Erythroblast (primary cell): ENCODE measurements at regions not wholly inside any gene's neighbourhood (a gene's known extent, or its start where the extent isn't known, plus 50 kb on each side); places are given as distances from the start of the nearest gene placed in this dataset.

Experiments
- DNase-seq, 2 experiments: peaks; one replicate each; lab custom pipeline; 2025; lab: John Stamatoyannopoulos, UW
- GATA1 ChIP-seq: IDR thresholded peaks from 2 replicates; pipeline ENCODE4 v1.6.1; 2011; ENCODE audit warnings: low read depth, mild to moderate bottlenecking, control low read depth, low read length, moderate library complexity
- POLR2A ChIP-seq: IDR thresholded peaks from 2 replicates; pipeline ENCODE4 v1.6.1; 2011; ENCODE audit warnings: mild to moderate bottlenecking, low read length

GRCh38 chr5:106525438-106525837 lies 1145.3 kb downstream of the EFNA5 start:
- no peak for DNase-seq
- TF ChIP-seq POLR2A (no peak), GATA1 (no peak)

DNA sequence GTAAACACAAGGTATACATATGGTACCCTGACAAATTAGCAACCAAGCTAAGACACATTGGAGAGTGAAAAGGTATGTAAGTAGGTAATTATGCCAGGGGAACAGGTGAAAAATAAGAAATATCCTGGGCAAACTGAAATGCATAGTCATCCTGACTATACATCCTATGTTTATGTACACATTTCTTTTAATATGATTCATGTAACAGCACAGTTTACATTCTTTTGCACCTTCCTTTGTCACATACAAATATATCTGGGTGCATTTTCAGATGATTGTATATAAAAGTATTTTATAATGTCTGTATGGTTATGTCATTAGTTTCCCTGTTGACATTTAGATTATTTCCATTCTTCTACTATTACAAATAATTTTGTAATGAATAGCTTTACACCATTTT lies 1146.9 kb downstream of the EFNA5 start:
- no peak for DNase-seq
- TF ChIP-seq POLR2A, result no peak

GRCh38 chr5:106522296-106522695 lies 1148.4 kb downstream of the EFNA5 start:
- TF ChIP-seq POLR2A, result no peak
- TF ChIP-seq GATA1, result no peak
- DNase-seq, result no peak

DNA sequence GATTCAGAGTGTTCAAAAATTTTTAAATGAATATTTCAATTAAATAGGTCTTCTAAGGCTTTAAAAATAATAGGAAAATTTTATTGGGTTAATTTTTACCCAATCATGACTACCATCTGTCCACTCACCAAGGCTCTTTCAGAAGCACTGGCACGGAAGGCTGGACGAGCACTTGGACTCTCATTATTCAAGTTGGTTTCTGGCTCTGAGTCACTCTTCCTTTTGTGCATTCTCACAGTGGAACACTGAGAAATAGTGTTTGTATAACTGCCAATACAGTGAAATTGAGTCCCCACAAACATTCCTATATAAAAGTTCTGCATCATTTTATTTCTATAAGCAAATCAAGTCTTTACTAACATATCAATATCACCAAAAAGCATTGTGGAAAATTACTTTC lies 1149.0 kb downstream of the EFNA5 start:
- DNase-seq, result no peak
- TF ChIP-seq GATA1 (no peak), POLR2A (no peak)

GRCh38 chr5:106510321-106510720 lies 1160.4 kb downstream of the EFNA5 start:
- no peak for TF ChIP-seq GATA1
- DNase-seq, result no peak

DNA sequence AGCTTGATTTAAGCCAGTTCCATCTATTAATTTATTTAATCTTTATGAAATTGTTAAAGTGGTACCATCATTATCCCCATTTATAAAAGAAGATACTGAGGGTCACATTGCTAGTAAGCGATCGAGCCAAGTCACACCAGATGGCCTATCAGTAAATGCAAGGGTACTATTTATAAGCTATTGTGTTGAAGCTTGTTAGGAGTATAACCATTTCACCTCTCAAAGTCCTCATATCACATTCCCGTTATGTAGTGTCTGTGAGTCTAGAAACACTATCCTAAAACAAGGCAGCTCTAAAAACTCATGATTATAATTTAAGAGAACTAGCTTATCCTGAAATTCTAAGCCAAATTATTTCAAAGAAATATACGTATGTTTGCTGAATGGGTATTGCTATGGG lies 1161.8 kb downstream of the EFNA5 start:
- TF ChIP-seq POLR2A (no peak), GATA1 (no peak)
- no peak for DNase-seq

GRCh38 chr5:106493910-106494309 lies 1176.8 kb downstream of the EFNA5 start:
- DNase-seq, result no peak
- TF ChIP-seq GATA1 (no peak), POLR2A (no peak)

- no peak for DNase-seq
- TF ChIP-seq GATA1 (no peak), POLR2A (no peak)
These were observed 1181.7 kb downstream of the EFNA5 start for GRCh38 chr5:106489004-106489403.

GRCh38 chr5:106488407-106488806 lies 1182.3 kb downstream of the EFNA5 start:
- no peak for DNase-seq
- TF ChIP-seq POLR2A (no peak), GATA1 (no peak)

GRCh38 chr5:106481374-106481773 lies 1189.4 kb downstream of the EFNA5 start:
- TF ChIP-seq GATA1, result no peak
- TF ChIP-seq POLR2A, result no peak
- no peak for DNase-seq

DNA sequence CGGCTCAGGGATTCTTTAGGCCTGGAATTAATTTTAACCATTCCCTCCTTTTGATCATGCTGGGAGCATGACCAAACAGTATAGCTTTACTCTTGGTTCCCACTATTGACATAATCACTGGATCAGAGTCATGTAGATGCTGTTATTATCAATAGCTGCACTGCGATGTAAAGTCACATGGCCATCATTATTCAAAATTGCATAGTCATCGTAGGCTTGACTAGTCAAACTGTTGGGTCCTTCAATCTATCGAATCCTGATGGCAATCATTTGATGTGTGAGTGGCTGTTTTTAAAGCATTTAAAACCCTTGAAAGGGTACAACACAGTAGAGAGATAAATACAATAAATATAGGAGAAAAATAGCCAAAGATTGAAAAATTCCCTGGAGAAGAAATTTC lies 1194.1 kb downstream of the EFNA5 start:
- TF ChIP-seq POLR2A, result no peak
- TF ChIP-seq GATA1, result no peak
- no peak for DNase-seq

DNA sequence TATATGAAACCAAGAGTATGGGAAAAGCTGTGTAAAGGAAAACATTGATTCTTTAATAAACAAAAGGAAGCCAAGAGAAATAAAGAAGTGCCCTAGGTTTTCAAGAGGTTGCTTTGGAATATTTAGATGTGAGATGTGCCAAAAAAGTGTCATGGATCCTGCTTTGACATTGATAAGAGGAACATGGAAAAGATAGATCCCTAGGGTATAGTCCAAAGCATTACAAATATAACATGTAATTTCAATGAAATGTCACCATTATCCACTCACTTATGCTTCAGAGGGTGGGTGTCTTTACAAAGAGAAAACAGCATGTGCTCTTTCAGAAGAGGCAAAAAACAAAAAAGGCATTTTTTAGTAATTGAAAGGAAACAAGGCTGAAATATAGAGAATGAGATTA lies 1196.7 kb downstream of the EFNA5 start:
- TF ChIP-seq GATA1 (no peak), POLR2A (no peak)
- DNase-seq, result no peak

- TF ChIP-seq GATA1 (no peak), POLR2A (no peak)
- DNase-seq, result no peak
These were observed 1211.2 kb downstream of the EFNA5 start for GRCh38 chr5:106459541-106459940.

GRCh38 chr5:106454651-106455415 lies 1215.9 kb downstream of the EFNA5 start:
- no peak for DNase-seq
- no peak for TF ChIP-seq POLR2A
- TF ChIP-seq GATA1, result no peak

DNA sequence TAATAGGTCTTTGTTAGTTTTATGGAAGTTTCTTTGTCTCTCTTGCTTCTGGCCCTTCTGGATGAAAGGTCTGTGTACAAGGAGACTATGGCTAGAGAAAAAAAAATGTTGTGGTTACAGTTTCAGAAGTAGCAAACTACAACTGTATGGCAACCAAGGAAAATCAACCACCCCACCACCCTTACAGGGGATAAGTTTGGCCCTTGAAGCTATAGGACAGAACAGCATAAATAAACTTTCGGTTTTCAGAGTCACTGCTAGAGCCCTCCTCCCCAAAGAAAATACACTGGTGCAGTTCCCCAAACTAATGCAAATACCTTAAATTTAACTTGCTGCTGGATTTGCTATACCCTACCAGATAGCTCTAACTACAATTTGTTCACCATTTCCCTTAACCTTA lies 1216.7 kb downstream of the EFNA5 start:
- TF ChIP-seq POLR2A (no peak), GATA1 (no peak)
- no peak for DNase-seq
